Psoas muscle (tissue), 7 donors: ENCODE measurements at regions not wholly inside any gene's neighbourhood (a gene's known extent, or its start where the extent isn't known, plus 50 kb on each side); places are given as distances from the start of the nearest gene placed in this dataset.

Experiments
- ATAC-seq, 4 donors: fragments of 200-7000 bp; cut with Tn5 transposase; one replicate each; pipeline ENCODE4 v1.9.1; 2020; ENCODE audit warnings: moderate library complexity in 3 of 4, mild to moderate bottlenecking in 2 of 4
- DNase-seq, 2 donors: peaks; one replicate each; pipeline ENCODE4 v3.0.0-alpha.2; 2020
- H3K27ac ChIP-seq: fragments of 200-600 bp; one replicate; pipeline ENCODE4 v1.8.0; 2022
- H3K27me3 ChIP-seq, 3 donors: fragments of 200-600 bp in 1 of 3; one replicate each; pipeline versions ENCODE4 v1.6.1 to v1.8.0; 2013 to 2022; ENCODE audit warnings: low read length in 2 of 3, mild to moderate bottlenecking in 2 of 3, moderate library complexity in 1 of 3; ENCODE audit not compliant: insufficient read depth in 3 of 3
- H3K36me3 ChIP-seq, 2 donors: fragments of 200-600 bp in 1 of 2; one replicate each; pipeline versions ENCODE4 v1.6.1 to v1.8.0; 2013 to 2022; ENCODE audit warnings: low read depth in 1 of 2, mild to moderate bottlenecking in 1 of 2, moderate library complexity in 1 of 2; ENCODE audit not compliant: insufficient read depth in 1 of 2
- H3K4me1 ChIP-seq: fragments of 200-600 bp; one replicate; pipeline ENCODE4 v1.8.0; 2022
- H3K4me3 ChIP-seq: fragments of 200-600 bp; one replicate; pipeline ENCODE4 v1.8.0; 2022; ENCODE audit warnings: mild to moderate bottlenecking
- H3K9me3 ChIP-seq: fragments of 200-600 bp; one replicate; pipeline ENCODE4 v1.8.0; 2022
- WGBS, 3 donors: extraction: QIAGEN DNeasy Blood & Tissue Kit; methylation state at CpG; one replicate each; pipeline versions ENCODE4 v1.1.6 to v1.1.7; 2013; 5-methylcytosine and 5-hydroxymethylcytosine counted together
- intact Hi-C, 2 donors: fragments of 100-400 bp; cut with DNase I; formaldehyde crosslinking; loops; one replicate each; pipeline versions ENCODE4 v1.11.0 to v1.14.2; 2022
- TF ChIP-seq, protein P1 (sequence below): fragments of 200-600 bp; IDR thresholded peaks from one replicate; pipeline ENCODE4 v1.8.0; 2022; ENCODE audit warnings: antibody characterized with exemption
- donor health status: healthy with polysubstance abuse.
- donor health status: DM: no; HTN: no; CAD: no; lungs with moderate emphysema.
- donor health status: Bipolar disorder and iron deficiency.
- donor health status: healthy.
- donor health status: DM: yes; HTN: yes; CAD: no.
- donor health status: DM: no; HTN: no; CAD: no.
- donor health status: DM: yes; HTN: yes; CAD: no.

DNA sequence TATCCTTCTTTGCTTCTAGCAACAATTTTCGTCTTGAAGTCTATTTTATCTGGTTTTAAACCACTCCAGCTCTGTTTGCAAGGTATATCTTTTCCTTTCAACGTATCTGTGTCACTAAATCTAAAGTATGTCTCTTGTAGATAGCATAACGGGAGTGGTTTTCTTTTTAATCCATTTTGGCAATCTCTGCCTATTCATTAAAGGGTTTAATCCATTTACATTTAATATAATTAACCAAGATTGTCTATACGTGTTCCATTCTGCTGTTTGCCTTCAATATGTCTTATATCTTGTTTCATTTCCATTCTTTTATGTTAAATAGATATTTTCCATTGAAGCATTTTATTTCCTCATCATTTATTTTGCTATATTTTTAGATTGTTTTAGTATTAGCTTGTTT is 587.9 kb downstream of the C6orf118 start:
- Histone ChIP-seq H3K9me3 (peaks cover 24% of the 10 kb centered on the region), H3K4me1 (no peaks in the 10 kb centered on the region), H3K4me3 (no peak overlapping the region), H3K27me3 (no peaks in the 10 kb centered on the region), H3K27ac (no peak overlapping the region), H3K36me3 (no peaks in the 10 kb centered on the region)
- intact Hi-C loops = no loop called here
- TF ChIP-seq, protein P1, sequence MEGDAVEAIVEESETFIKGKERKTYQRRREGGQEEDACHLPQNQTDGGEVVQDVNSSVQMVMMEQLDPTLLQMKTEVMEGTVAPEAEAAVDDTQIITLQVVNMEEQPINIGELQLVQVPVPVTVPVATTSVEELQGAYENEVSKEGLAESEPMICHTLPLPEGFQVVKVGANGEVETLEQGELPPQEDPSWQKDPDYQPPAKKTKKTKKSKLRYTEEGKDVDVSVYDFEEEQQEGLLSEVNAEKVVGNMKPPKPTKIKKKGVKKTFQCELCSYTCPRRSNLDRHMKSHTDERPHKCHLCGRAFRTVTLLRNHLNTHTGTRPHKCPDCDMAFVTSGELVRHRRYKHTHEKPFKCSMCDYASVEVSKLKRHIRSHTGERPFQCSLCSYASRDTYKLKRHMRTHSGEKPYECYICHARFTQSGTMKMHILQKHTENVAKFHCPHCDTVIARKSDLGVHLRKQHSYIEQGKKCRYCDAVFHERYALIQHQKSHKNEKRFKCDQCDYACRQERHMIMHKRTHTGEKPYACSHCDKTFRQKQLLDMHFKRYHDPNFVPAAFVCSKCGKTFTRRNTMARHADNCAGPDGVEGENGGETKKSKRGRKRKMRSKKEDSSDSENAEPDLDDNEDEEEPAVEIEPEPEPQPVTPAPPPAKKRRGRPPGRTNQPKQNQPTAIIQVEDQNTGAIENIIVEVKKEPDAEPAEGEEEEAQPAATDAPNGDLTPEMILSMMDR = no peak
- DNase-seq = no peak
- ATAC-seq = no peak
- WGBS, 3 donors = 48 to 60% (median 49%) methylated on average over 4 of the region's 4 CpGs

DNA sequence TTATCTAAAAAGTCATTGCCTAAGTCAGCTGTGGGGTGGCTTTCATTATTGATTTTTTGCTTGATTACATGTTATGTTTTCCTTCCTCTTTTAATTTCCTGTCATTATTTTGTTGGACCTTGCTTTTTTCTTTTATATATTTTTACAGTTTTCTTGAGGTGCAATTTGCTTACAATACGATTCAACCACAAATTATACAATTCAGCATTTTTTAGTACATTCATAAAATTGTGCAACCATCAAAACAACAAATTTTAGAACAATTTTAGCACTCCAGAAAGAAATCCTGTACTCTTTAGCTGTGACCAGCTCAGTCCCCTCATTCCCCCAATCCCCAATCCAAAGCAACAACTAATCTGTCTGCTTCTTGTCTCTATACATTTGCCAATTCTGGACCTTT is 608.9 kb downstream of the C6orf118 start:
- Histone ChIP-seq H3K4me3 (no peak overlapping the region), H3K27ac (no peak overlapping the region), H3K4me1 (no peaks in the 10 kb centered on the region), H3K27me3 (no peaks in the 10 kb centered on the region), H3K9me3 (no peaks in the 10 kb centered on the region), H3K36me3 (no peaks in the 10 kb centered on the region)
- ATAC-seq (no peak), DNase-seq (no peak)
- intact Hi-C loops = no loop called here
- 58 to 68% (median 66%) methylated on average over 1 of the region's 1 CpG for WGBS, 3 donors
- TF ChIP-seq, protein P1 = no peak

GRCh38 chr6:164695896-164696295 is 613.5 kb downstream of the C6orf118 start:
- intact Hi-C loops = no loop called here
- TF ChIP-seq, protein P1 = no peak
- no peak for ATAC-seq
- Histone ChIP-seq H3K27me3 (no peaks in the 10 kb centered on the region), H3K27ac (no peak overlapping the region), H3K9me3 (no peaks in the 10 kb centered on the region), H3K36me3 (no peaks in the 10 kb centered on the region), H3K4me3 (no peak overlapping the region), H3K4me1 (no peaks in the 10 kb centered on the region)
- WGBS, 3 donors = 58 to 76% (median 59%) methylated on average over 4 of the region's 4 CpGs
- DNase-seq = no peak

GRCh38 chr6:164694386-164694785 is 615.0 kb downstream of the C6orf118 start:
- TF ChIP-seq, protein P1 = no peak
- intact Hi-C loops = no loop called here
- Histone ChIP-seq H3K36me3 (no peaks in the 10 kb centered on the region), H3K4me3 (no peak overlapping the region), H3K27me3 (no peaks in the 10 kb centered on the region), H3K9me3 (no peaks in the 10 kb centered on the region), H3K4me1 (no peaks in the 10 kb centered on the region), H3K27ac (no peak overlapping the region)
- DNase-seq = no peak
- no peak for ATAC-seq
- WGBS, 3 donors = 66 to 74% (median 68%) methylated on average over 3 of the region's 3 CpGs

DNA sequence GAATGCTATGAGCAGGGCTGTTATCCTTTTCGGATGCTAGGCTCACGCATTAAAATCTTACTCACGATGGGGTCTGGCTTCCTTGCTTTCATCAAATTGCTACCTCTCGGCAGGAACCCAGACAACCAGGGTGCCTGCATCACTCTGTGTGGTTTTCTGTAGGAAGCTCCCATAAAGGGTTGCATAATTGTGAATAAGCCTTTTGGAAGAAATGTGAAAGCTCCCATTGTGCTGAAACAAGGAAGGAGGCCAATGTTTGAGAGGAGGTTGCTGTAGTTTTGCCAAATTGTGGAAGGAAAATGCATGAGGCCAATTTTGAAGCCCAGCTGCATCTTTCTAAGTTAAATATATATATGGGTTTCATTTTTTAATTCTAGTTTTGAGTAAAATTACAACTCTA is 615.5 kb downstream of the C6orf118 start:
- no peaks in the 10 kb centered on the region for H3K36me3 ChIP-seq
- TF ChIP-seq, protein P1 = no peak
- WGBS, 3 donors = 22 to 34% (median 32%) methylated on average over 4 of the region's 4 CpGs
- no peaks in the 10 kb centered on the region for H3K4me1 ChIP-seq
- H3K4me3 ChIP-seq = no peak overlapping the region
- H3K27me3 ChIP-seq = no peaks in the 10 kb centered on the region
- DNase-seq = no peak
- H3K27ac ChIP-seq = no peak overlapping the region
- intact Hi-C loops = no loop called here
- ATAC-seq = no peak
- no peaks in the 10 kb centered on the region for H3K9me3 ChIP-seq
